Activated CD8-positive, alpha-beta T cell treated with anti-CD3 and anti-CD28 coated beads for 36 hours (primary cell): ENCODE measurements at regions not wholly inside any gene's neighbourhood (a gene's known extent, or its start where the extent isn't known, plus 50 kb on each side); places are given as distances from the start of the nearest gene placed in this dataset.

ENCODE experiments used
- ATAC-seq: fragments of 200-7000 bp; cut with Tn5 transposase; one replicate; pipeline ENCODE4 v1.10.0; 2021; ENCODE audit warnings: mild to moderate bottlenecking, moderate library complexity
- CTCF ChIA-PET: fragments of 350-600 bp; sonication (Branson Sonifier 250); formaldehyde crosslinking; loops from one replicate; lab custom pipeline; 2021; ENCODE audit warnings: antibody characterized with exemption; lab: Charles Lee
- POLR2A ChIA-PET: fragments of 350-600 bp; sonication (Branson Sonifier 250); formaldehyde crosslinking; loops from one replicate; lab custom pipeline; 2021; ENCODE audit warnings: antibody characterized with exemption; lab: Charles Lee
- DNase-seq: peaks from one replicate; pipeline ENCODE4 v3.0.0-alpha.2; 2020
- H3K27ac Mint-ChIP-seq: one replicate; pipeline ENCODE4 v1.8.0; 2021; ENCODE audit warnings: mild to moderate bottlenecking, mixed read lengths
- H3K27me3 Mint-ChIP-seq: one replicate; pipeline ENCODE4 v1.8.0; 2021; ENCODE audit warnings: mixed read lengths
- H3K36me3 Mint-ChIP-seq: one replicate; pipeline ENCODE4 v1.8.0; 2021; ENCODE audit warnings: low read depth, mixed read lengths
- H3K4me1 Mint-ChIP-seq: one replicate; pipeline ENCODE4 v1.8.0; 2021; ENCODE audit warnings: low read depth, mixed read lengths
- H3K4me3 Mint-ChIP-seq: one replicate; pipeline ENCODE4 v1.8.0; 2021; ENCODE audit warnings: mild to moderate bottlenecking, moderate library complexity, mixed read lengths
- H3K9me3 Mint-ChIP-seq: one replicate; pipeline ENCODE4 v1.8.0; 2021; ENCODE audit warnings: mixed read lengths
- CTCF ChIP-seq: fragments of 200-600 bp; IDR thresholded peaks from one replicate; pipeline ENCODE4 v1.8.0; 2022; ENCODE audit warnings: antibody characterized with exemption, mild to moderate bottlenecking
- intact Hi-C: fragments of 100-400 bp; cut with micrococcal nuclease; formaldehyde crosslinking; loops from one replicate; pipeline ENCODE4 v1.10.0; 2022

- POLR2A ChIA-PET = no interaction called here
- Mint-ChIP-seq H3K4me3 (no peak overlapping the region), H3K27me3 (no peaks in the 10 kb centered on the region), H3K9me3 (peaks cover 9% of the 10 kb centered on the region), H3K4me1 (no peaks in the 10 kb centered on the region), H3K36me3 (no peaks in the 10 kb centered on the region), H3K27ac (no peak overlapping the region)
- TF ChIP-seq CTCF = no peak
- no peak for ATAC-seq
- DNase-seq = no peak
- intact Hi-C loops = no loop called here
- CTCF ChIA-PET = no interaction called here
Observed at GRCh38 chr2:139798391-139798790, 1018.2 kb upstream of the NXPH2 start.

DNA sequence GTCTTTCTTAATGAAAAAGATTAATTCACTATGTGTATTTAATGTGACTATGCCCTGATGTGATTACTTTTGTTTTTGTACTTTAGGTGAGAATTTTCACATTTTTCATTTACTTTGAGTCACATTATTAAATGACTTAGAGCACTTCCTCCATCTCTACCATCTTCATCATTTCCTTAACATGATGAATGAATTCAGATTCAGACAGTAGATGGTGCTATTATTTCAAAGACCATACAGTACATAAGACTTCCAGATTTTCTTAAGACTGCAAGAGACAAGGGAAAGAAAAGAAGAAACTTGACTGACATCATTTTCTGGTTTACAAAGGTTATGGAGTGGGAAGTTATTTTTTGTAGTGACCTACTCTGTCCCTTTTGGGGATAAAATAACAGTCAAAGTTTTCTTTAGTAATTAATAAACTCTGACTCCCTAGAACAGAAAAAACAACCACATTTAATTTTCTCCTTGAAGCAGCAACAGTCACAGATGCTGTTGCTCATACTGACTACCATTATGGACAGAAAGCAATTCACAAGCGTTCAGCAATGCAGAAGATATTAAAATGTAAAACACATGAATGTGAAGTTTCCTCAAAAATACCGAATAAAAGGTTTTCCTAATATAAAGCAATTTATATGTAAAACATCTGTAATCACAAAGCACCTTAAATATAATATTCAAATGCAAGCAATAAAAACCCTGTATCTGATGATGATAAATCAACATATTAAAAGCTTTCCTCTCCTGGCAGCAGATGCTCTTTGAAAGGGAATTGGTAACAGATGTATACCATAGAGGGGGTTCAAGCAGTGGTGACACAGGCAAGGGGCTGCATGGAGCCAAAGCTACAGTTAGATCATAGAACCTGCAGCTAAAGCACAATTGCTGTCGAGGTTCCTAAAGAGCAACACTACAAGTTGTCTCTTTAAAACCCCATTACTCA lies 1010.9 kb upstream of the NXPH2 start:
- POLR2A ChIA-PET = no interaction called here
- no peaks in the 10 kb centered on the region for H3K36me3 Mint-ChIP-seq
- no peak overlapping the region for H3K27ac Mint-ChIP-seq
- intact Hi-C loops = no loop called here
- no peaks in the 10 kb centered on the region for H3K27me3 Mint-ChIP-seq
- ATAC-seq (no peak), DNase-seq (no peak)
- peaks cover 1% of the 10 kb centered on the region for H3K9me3 Mint-ChIP-seq
- CTCF ChIA-PET = no interaction called here
- no peak overlapping the region for H3K4me3 Mint-ChIP-seq
- TF ChIP-seq CTCF = no peak
- H3K4me1 Mint-ChIP-seq = no peaks in the 10 kb centered on the region

- peaks cover 1% of the 10 kb centered on the region for H3K9me3 Mint-ChIP-seq
- H3K27ac Mint-ChIP-seq = no peak overlapping the region
- no peak for TF ChIP-seq CTCF
- H3K27me3 Mint-ChIP-seq = no peaks in the 10 kb centered on the region
- ATAC-seq (no peak), DNase-seq (no peak)
- no peak overlapping the region for H3K4me3 Mint-ChIP-seq
- intact Hi-C loops = no loop called here
- CTCF ChIA-PET = no interaction called here
- POLR2A ChIA-PET = no interaction called here
- H3K36me3 Mint-ChIP-seq = no peaks in the 10 kb centered on the region
- no peaks in the 10 kb centered on the region for H3K4me1 Mint-ChIP-seq
Observed at GRCh38 chr2:139790136-139790535, 1009.9 kb upstream of the NXPH2 start.

DNA sequence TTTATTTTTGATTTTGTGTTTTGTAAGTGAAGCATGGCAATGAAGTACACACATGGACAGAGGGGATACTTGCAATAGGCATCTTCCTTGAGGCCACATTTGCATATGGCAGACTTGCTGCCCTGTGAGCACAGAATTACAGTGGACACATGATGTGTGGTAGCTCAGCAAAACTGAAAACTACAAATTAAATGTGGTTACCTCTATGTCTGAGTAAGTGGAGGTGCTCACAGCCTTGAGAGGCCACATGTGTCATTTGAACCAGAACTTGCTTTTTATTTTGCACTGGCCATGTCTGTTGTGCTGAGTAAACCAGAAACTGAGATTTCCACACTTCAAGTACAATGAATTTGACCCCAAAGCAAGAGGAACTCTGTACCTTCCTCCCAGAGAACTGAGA lies 998.5 kb upstream of the NXPH2 start:
- ChIA-PET POLR2A (no interaction called here), CTCF (no interaction called here)
- intact Hi-C loops = no loop called here
- ATAC-seq = no peak
- Mint-ChIP-seq H3K36me3 (no peaks in the 10 kb centered on the region), H3K4me3 (no peak overlapping the region), H3K9me3 (peaks cover 4% of the 10 kb centered on the region), H3K27ac (no peak overlapping the region), H3K4me1 (no peaks in the 10 kb centered on the region), H3K27me3 (no peaks in the 10 kb centered on the region)
- no peak for DNase-seq
- no peak for TF ChIP-seq CTCF

DNA sequence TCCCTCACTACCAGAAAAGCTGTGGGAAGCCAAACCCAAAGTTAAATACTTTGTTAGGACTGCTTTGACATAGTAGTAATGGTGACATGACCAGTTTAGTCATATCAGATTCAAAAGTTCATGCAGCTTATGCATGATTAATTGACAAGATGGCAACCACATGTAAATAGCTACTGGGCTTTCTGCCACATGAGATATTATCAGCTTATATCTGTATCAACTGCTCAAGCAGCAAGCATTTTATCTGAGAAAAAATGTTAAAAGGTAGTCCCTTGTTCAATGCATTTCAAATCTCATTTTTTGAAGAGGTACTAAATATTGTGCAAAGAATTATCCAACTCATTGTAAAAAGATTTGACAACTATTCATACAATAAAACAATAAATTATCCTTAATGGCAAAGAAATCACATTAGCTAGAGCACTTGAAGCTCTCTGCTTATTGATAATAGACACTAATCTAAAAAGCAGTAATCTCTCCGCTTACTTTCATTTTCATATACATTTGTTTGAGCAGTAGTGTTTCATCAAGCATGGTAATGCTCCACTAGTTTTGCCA lies 993.6 kb upstream of the NXPH2 start:
- ATAC-seq (no peak), DNase-seq (no peak)
- no peak for TF ChIP-seq CTCF
- Mint-ChIP-seq H3K36me3 (no peaks in the 10 kb centered on the region), H3K9me3 (peaks cover 6% of the 10 kb centered on the region), H3K4me1 (no peaks in the 10 kb centered on the region), H3K4me3 (no peak overlapping the region), H3K27me3 (no peaks in the 10 kb centered on the region), H3K27ac (no peak overlapping the region)
- CTCF ChIA-PET = no interaction called here
- intact Hi-C loops = no loop called here
- POLR2A ChIA-PET = no interaction called here
